Gastrocnemius medialis (tissue), 4 donors: ENCODE measurements at regions not wholly inside any gene's neighbourhood (a gene's known extent, or its start where the extent isn't known, plus 50 kb on each side); places are given as distances from the start of the nearest gene placed in this dataset.

ENCODE experiments used
- ATAC-seq, 2 donors: fragments of 150-250 bp; one replicate each; pipeline ENCODE4 v1.9.1; 2016
- DNase-seq, 2 donors: peaks; one replicate each; pipeline ENCODE4 v3.0.0-alpha.2; 2019
- H3K27ac ChIP-seq, 4 donors: fragments of 200-600 bp; sonication (generic); 1 replicate in 1 of 4; 2 replicates in 3 of 4; pipeline ENCODE4 v1.5.1; 2016 to 2018; ENCODE audit warnings: mild to moderate bottlenecking in 2 of 4, moderate library complexity in 1 of 4
- H3K27me3 ChIP-seq, 3 donors: fragments of 200-600 bp; sonication (generic) in 2 of 3; 1 replicate in 1 of 3; 2 replicates in 2 of 3; pipeline versions ENCODE4 v1.5.1 to v1.6.0; 2016 to 2019; ENCODE audit warnings: mild to moderate bottlenecking in 1 of 3, moderate library complexity in 1 of 3
- H3K36me3 ChIP-seq, 2 donors: fragments of 200-600 bp; sonication (generic) in 1 of 2; one replicate each; pipeline ENCODE4 v1.5.1; 2017 to 2018
- H3K4me1 ChIP-seq, 2 donors: fragments of 200-600 bp; sonication (generic) in 1 of 2; one replicate each; pipeline ENCODE4 v1.5.1; 2016 to 2017; ENCODE audit warnings: mild to moderate bottlenecking in 2 of 2
- H3K4me3 ChIP-seq, 4 donors: fragments of 200-600 bp; sonication (generic) in 3 of 4; 1 replicate in 1 of 4; 2 replicates in 3 of 4; pipeline ENCODE4 v1.5.1; 2016 to 2019; ENCODE audit warnings: mild to moderate bottlenecking in 2 of 4
- H3K9me3 ChIP-seq, 3 donors: fragments of 200-600 bp; sonication (generic) in 2 of 3; 1 replicate in 1 of 3; 2 replicates in 2 of 3; pipeline ENCODE4 v1.5.1; 2016 to 2019
- CTCF ChIP-seq, 5 experiments: fragments of 450-650 bp in 3 of 5; fragments of 200-600 bp in 2 of 5; sonication (generic) in 2 of 5; IDR thresholded peaks in 4 of 5; conservative IDR thresholded peaks in 1 of 5; 1 replicate in 4 of 5; 2 replicates in 1 of 5; pipeline ENCODE4 v1.5.1; 2016 to 2019; ENCODE audit warnings: antibody characterized with exemption in 5 of 5, mild to moderate bottlenecking in 3 of 5, moderate library complexity in 3 of 5
- POLR2A ChIP-seq, 2 donors: fragments of 450-650 bp; IDR thresholded peaks; one replicate each; pipeline ENCODE4 v1.6.1; 2017; ENCODE audit warnings: antibody characterized with exemption in 2 of 2, mild to moderate bottlenecking in 2 of 2, moderate library complexity in 2 of 2
- in situ Hi-C, 4 donors: fragments of 200-750 bp; cut with MboI; loops; one replicate each; pipeline versions ENCODE4 v1.15.0 to v1.8.0; 2017; ENCODE audit warnings: low sequenced_read_pairs in 4 of 4
- intact Hi-C: fragments of 100-400 bp; cut with DNase I; formaldehyde crosslinking; loops from one replicate; pipeline ENCODE4 v1.15.1; 2023; ENCODE audit warnings: low total_unique reads

- H3K36me3 ChIP-seq, result no peaks in the 10 kb centered on the region
- H3K4me3 ChIP-seq, result no peak overlapping the region
- in situ Hi-C loops, result no loop called here
- TF ChIP-seq CTCF (IDR thresholded peaks at IDR 0.05 in 4 of 5, conservative IDR thresholded peaks at IDR 0.05 in 1 of 5), result no peak
- no peak for TF ChIP-seq POLR2A (IDR thresholded peaks at IDR 0.05)
- H3K9me3 ChIP-seq, result no peaks in the 10 kb centered on the region
- no peak for DNase-seq
- intact Hi-C loops, result no loop called here
- H3K27ac ChIP-seq, result no peak overlapping the region
- H3K27me3 ChIP-seq, result no peaks in the 10 kb centered on the region
- ATAC-seq, result no peak
- peaks cover 0 to 10% of the 10 kb centered on the region in 2 donors for H3K4me1 ChIP-seq
These were observed 71.5 kb upstream of the USP47 start for GRCh38 chr11:11770296-11770695.

GRCh38 chr11:11769782-11770181 is 72.0 kb upstream of the USP47 start:
- TF ChIP-seq POLR2A (IDR thresholded peaks at IDR 0.05) (no peak), CTCF (IDR thresholded peaks at IDR 0.05 in 4 of 5, conservative IDR thresholded peaks at IDR 0.05 in 1 of 5) (no peak)
- peak in 1 of 2 donors; percentile 8 for DNase-seq
- Histone ChIP-seq H3K4me3 (no peak overlapping the region), H3K9me3 (no peaks in the 10 kb centered on the region), H3K4me1 (peaks cover 0 to 10% of the 10 kb centered on the region in 2 donors), H3K27me3 (no peaks in the 10 kb centered on the region), H3K36me3 (no peaks in the 10 kb centered on the region), H3K27ac (peak overlapping the region in 1 of 4 donors; percentile 65)
- peak; percentile 18 to 75 for ATAC-seq
- in situ Hi-C loops (no loop called here), intact Hi-C loops (no loop called here)

GRCh38 chr11:11769362-11769761 is 72.4 kb upstream of the USP47 start:
- in situ Hi-C loops, result no loop called here
- intact Hi-C loops, result no loop called here
- Histone ChIP-seq H3K27me3 (no peaks in the 10 kb centered on the region), H3K27ac (peak overlapping the region in 1 of 4 donors; percentile 65), H3K4me3 (no peak overlapping the region), H3K4me1 (peaks cover 0 to 10% of the 10 kb centered on the region in 2 donors), H3K9me3 (no peaks in the 10 kb centered on the region), H3K36me3 (no peaks in the 10 kb centered on the region)
- DNase-seq, result peak in 1 of 2 donors; percentile 22
- TF ChIP-seq CTCF (IDR thresholded peaks at IDR 0.05 in 4 of 5, conservative IDR thresholded peaks at IDR 0.05 in 1 of 5), result no peak
- no peak for TF ChIP-seq POLR2A (IDR thresholded peaks at IDR 0.05)
- ATAC-seq, result peak; percentile 39 to 89

- intact Hi-C loops, result no loop called here
- TF ChIP-seq POLR2A (IDR thresholded peaks at IDR 0.05), result no peak
- TF ChIP-seq CTCF (IDR thresholded peaks at IDR 0.05 in 4 of 5, conservative IDR thresholded peaks at IDR 0.05 in 1 of 5), result no peak
These were observed 77.4 kb upstream of the USP47 start for GRCh38 chr11:11764423-11764803.

GRCh38 chr11:11763796-11764422 is 77.9 kb upstream of the USP47 start:
- Histone ChIP-seq H3K4me1 (no peaks in the 10 kb centered on the region), H3K27me3 (peaks cover 0 to 3% (median 0%) of the 10 kb centered on the region in 3 donors), H3K27ac (no peak overlapping the region), H3K36me3 (no peaks in the 10 kb centered on the region), H3K4me3 (no peak overlapping the region), H3K9me3 (no peaks in the 10 kb centered on the region)
- intact Hi-C loops (no loop called here), in situ Hi-C loops (no loop called here)
- ATAC-seq (no peak), DNase-seq (no peak)
- TF ChIP-seq POLR2A (IDR thresholded peaks at IDR 0.05) (no peak), CTCF (IDR thresholded peaks at IDR 0.05 in 4 of 5, conservative IDR thresholded peaks at IDR 0.05 in 1 of 5) (no peak)

More at GRCh38 chr11:11764423-11764803, 77.4 kb upstream of the USP47 start:
- DNase-seq (no peak), ATAC-seq (no peak)
- in situ Hi-C loops, result no loop called here
- Histone ChIP-seq H3K4me1 (no peaks in the 10 kb centered on the region), H3K36me3 (no peaks in the 10 kb centered on the region), H3K27me3 (peaks cover 0 to 3% (median 0%) of the 10 kb centered on the region in 3 donors), H3K4me3 (no peak overlapping the region), H3K27ac (no peak overlapping the region), H3K9me3 (no peaks in the 10 kb centered on the region)
